Embryonic facial prominence (tissue), 1 donor: ENCODE measurements at regions not wholly inside any gene's neighbourhood (a gene's known extent, or its start where the extent isn't known, plus 50 kb on each side); places are given as distances from the start of the nearest gene placed in this dataset.

Source experiments
- DNase-seq: peaks from one replicate; pipeline ENCODE4 v3.0.0-alpha.2; 2016; ENCODE audit errors: extremely low spot score

- DNase-seq: no peak
Observed at GRCh38 chr10:3413937-3414666, 241.5 kb upstream of the PITRM1 start.

- DNase-seq: no peak
Observed at GRCh38 chr10:3412646-3413045, 240.1 kb upstream of the PITRM1 start.

GRCh38 chr10:3412071-3412582 is 239.5 kb upstream of the PITRM1 start:
- DNase-seq: no peak

- DNase-seq: no peak
Observed at GRCh38 chr10:3411044-3411443, 238.5 kb upstream of the PITRM1 start.

GRCh38 chr10:3409928-3410327 is 237.3 kb upstream of the PITRM1 start:
- DNase-seq: no peak

- no peak for DNase-seq
Observed at GRCh38 chr10:3408603-3409365, 236.2 kb upstream of the PITRM1 start.

- no peak for DNase-seq
Observed at GRCh38 chr10:3407208-3407607, 234.6 kb upstream of the PITRM1 start.

GRCh38 chr10:3406556-3406955 is 234.0 kb upstream of the PITRM1 start:
- DNase-seq: no peak

- no peak for DNase-seq
Observed at GRCh38 chr10:3404381-3404780, 231.8 kb upstream of the PITRM1 start.

GRCh38 chr10:3402187-3402751 is 229.7 kb upstream of the PITRM1 start:
- DNase-seq: no peak

- no peak for DNase-seq
Observed at GRCh38 chr10:3401491-3401938, 228.9 kb upstream of the PITRM1 start.

- no peak for DNase-seq
Observed at GRCh38 chr10:3400348-3400747, 227.8 kb upstream of the PITRM1 start.

- no peak for DNase-seq
Observed at GRCh38 chr10:3399756-3400155, 227.2 kb upstream of the PITRM1 start.

GRCh38 chr10:3398825-3399646 is 226.5 kb upstream of the PITRM1 start:
- DNase-seq: no peak

- no peak for DNase-seq
Observed at GRCh38 chr10:3397846-3398245, 225.3 kb upstream of the PITRM1 start.

- DNase-seq: no peak
Observed at GRCh38 chr10:3397231-3397630, 224.6 kb upstream of the PITRM1 start.

GRCh38 chr10:3396116-3396515 is 223.5 kb upstream of the PITRM1 start:
- DNase-seq: no peak

GRCh38 chr10:3395458-3395861 is 222.9 kb upstream of the PITRM1 start:
- DNase-seq: no peak

GRCh38 chr10:3395041-3395440 is 222.5 kb upstream of the PITRM1 start:
- DNase-seq: no peak

- no peak for DNase-seq
Observed at GRCh38 chr10:3393958-3394357, 221.4 kb upstream of the PITRM1 start.

GRCh38 chr10:3391657-3392056 is 219.1 kb upstream of the PITRM1 start:
- no peak for DNase-seq

GRCh38 chr10:3389130-3389529 is 216.5 kb upstream of the PITRM1 start:
- no peak for DNase-seq
